MV-4-11 (cell line): ENCODE measurements at regions not wholly inside any gene's neighbourhood (a gene's known extent, or its start where the extent isn't known, plus 50 kb on each side); places are given as distances from the start of the nearest gene placed in this dataset.
"Not testable (repeated sequence)": the region's sequence is repeated elsewhere in the genome, so short reads cannot be mapped to it uniquely, and the experiment has no call there.

Source experiments
- DNase-seq: peaks from one replicate; lab custom pipeline; 2025; lab: John Stamatoyannopoulos, UW

GRCh38 chr6:17012421-17013225, 89.2 kb upstream of the STMND1 start:
- no peak for DNase-seq

- DNase-seq: no peak
Measured at GRCh38 chr6:17011985-17012384, 89.9 kb upstream of the STMND1 start.

- DNase-seq: no peak
Measured at GRCh38 chr6:17007749-17008148, 94.1 kb upstream of the STMND1 start.

GRCh38 chr6:17006543-17006942, 95.3 kb upstream of the STMND1 start:
- DNase-seq: no peak

- no peak for DNase-seq
Measured at GRCh38 chr6:17004269-17004668, 97.6 kb upstream of the STMND1 start.

GRCh38 chr6:17002123-17002522, 99.7 kb upstream of the STMND1 start:
- no peak for DNase-seq

- DNase-seq: no peak
Measured at GRCh38 chr6:17001188-17001587, 100.7 kb upstream of the STMND1 start.

GRCh38 chr6:16999491-17000436, 102.1 kb upstream of the STMND1 start:
- no peak for DNase-seq

- DNase-seq: no peak
Measured at GRCh38 chr6:16998461-16998860, 103.4 kb upstream of the STMND1 start.

GRCh38 chr6:16995511-16996250, 106.2 kb upstream of the STMND1 start:
- no peak for DNase-seq

- no peak for DNase-seq
Measured at GRCh38 chr6:16993396-16993795, 108.5 kb upstream of the STMND1 start.

- DNase-seq: no peak
Measured at GRCh38 chr6:16991981-16992629, 109.7 kb upstream of the STMND1 start.

- DNase-seq: not testable (repeated sequence)
Measured at GRCh38 chr6:16989976-16990375, 111.9 kb upstream of the STMND1 start.

- DNase-seq: no peak
Measured at GRCh38 chr6:16989382-16989781, 112.5 kb upstream of the STMND1 start.

- no peak for DNase-seq
Measured at GRCh38 chr6:16987996-16988395, 113.9 kb upstream of the STMND1 start.

GRCh38 chr6:16985513-16986284, 116.2 kb upstream of the STMND1 start:
- peak; percentile 94 for DNase-seq

GRCh38 chr6:16982807-16983206, 119.0 kb upstream of the STMND1 start:
- peak; percentile 96 for DNase-seq

- peak; percentile 66 for DNase-seq
Measured at GRCh38 chr6:16979677-16980370, 122.0 kb upstream of the STMND1 start.

- DNase-seq: no peak
Measured at GRCh38 chr6:16978686-16979085, 123.2 kb upstream of the STMND1 start.
